ENCODE measurements at regions not wholly inside any gene's neighbourhood (a gene's known extent, or its start where the extent isn't known, plus 50 kb on each side); places are given as distances from the start of the nearest gene placed in this dataset.

- TF ChIP-seq, protein P1, sequence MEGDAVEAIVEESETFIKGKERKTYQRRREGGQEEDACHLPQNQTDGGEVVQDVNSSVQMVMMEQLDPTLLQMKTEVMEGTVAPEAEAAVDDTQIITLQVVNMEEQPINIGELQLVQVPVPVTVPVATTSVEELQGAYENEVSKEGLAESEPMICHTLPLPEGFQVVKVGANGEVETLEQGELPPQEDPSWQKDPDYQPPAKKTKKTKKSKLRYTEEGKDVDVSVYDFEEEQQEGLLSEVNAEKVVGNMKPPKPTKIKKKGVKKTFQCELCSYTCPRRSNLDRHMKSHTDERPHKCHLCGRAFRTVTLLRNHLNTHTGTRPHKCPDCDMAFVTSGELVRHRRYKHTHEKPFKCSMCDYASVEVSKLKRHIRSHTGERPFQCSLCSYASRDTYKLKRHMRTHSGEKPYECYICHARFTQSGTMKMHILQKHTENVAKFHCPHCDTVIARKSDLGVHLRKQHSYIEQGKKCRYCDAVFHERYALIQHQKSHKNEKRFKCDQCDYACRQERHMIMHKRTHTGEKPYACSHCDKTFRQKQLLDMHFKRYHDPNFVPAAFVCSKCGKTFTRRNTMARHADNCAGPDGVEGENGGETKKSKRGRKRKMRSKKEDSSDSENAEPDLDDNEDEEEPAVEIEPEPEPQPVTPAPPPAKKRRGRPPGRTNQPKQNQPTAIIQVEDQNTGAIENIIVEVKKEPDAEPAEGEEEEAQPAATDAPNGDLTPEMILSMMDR (IDR thresholded peaks at IDR 0.05), result no peak
- TF ChIP-seq POLR2A (IDR thresholded peaks at IDR 0.05), result no peak
These were observed 94.8 kb upstream of the CNKSR3 start for GRCh38 chr6:154605178-154605881.
